Activated naive CD4-positive, alpha-beta T cell treated with anti-CD3 and anti-CD28 coated beads, Interleukin-2, amount 10 ng/mL, durations not matched to agents 7 days and 5 days (primary cell): ENCODE measurements at regions not wholly inside any gene's neighbourhood (a gene's known extent, or its start where the extent isn't known, plus 50 kb on each side); places are given as distances from the start of the nearest gene placed in this dataset.

ENCODE experiments used
- CTCF ChIA-PET: fragments of 350-600 bp; sonication (Branson Sonifier 250); formaldehyde crosslinking; loops from one replicate; lab custom pipeline; 2021; ENCODE audit warnings: antibody characterized with exemption; lab: Charles Lee
- DNase-seq: peaks from one replicate; pipeline ENCODE4 v3.0.0-alpha.2; 2020
- H3K27ac Mint-ChIP-seq: one replicate; pipeline ENCODE4 v1.8.0; 2021; ENCODE audit warnings: mild to moderate bottlenecking, moderate library complexity, mixed read lengths
- H3K27me3 Mint-ChIP-seq: one replicate; pipeline ENCODE4 v1.8.0; 2021; ENCODE audit warnings: mild to moderate bottlenecking, mixed read lengths
- H3K36me3 Mint-ChIP-seq: one replicate; pipeline ENCODE4 v1.8.0; 2021; ENCODE audit warnings: mixed read lengths
- H3K4me1 Mint-ChIP-seq: one replicate; pipeline ENCODE4 v1.8.0; 2021; ENCODE audit warnings: mixed read lengths
- H3K4me3 Mint-ChIP-seq: one replicate; pipeline ENCODE4 v1.8.0; 2021; ENCODE audit warnings: mild to moderate bottlenecking, moderate library complexity, mixed read lengths
- H3K9me3 Mint-ChIP-seq: one replicate; pipeline ENCODE4 v1.8.0; 2021; ENCODE audit warnings: mixed read lengths

GRCh38 chr20:22866812-22867341 is 168.2 kb upstream of the SSTR4 start:
- CTCF ChIA-PET: no interaction called here
- H3K27ac Mint-ChIP-seq: no peak overlapping the region

DNA sequence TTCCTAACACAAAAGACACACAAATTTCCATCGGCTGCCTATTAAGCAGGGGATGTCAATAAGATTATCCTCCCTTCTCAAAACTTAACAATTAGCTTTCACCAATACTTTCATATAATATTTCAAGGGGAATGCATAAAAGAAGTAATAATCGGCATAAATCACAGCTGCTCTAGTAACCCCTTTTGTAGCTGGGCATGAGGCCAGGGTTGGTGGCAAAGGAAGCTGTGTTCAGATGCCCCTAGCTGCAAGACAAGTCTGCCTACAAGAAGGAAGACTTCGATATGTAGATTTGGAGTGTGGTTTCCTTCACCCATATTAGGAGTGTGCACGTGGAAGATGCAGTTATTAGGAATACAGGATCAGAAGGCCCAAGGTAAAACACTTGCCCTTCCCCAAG is 156.9 kb upstream of the SSTR4 start:
- no peaks in the 10 kb centered on the region for H3K27me3 Mint-ChIP-seq
- H3K9me3 Mint-ChIP-seq: no peaks in the 10 kb centered on the region
- no peak overlapping the region for H3K27ac Mint-ChIP-seq
- no peaks in the 10 kb centered on the region for H3K36me3 Mint-ChIP-seq
- H3K4me1 Mint-ChIP-seq: no peaks in the 10 kb centered on the region
- DNase-seq: no peak
- CTCF ChIA-PET: no interaction called here
- no peak overlapping the region for H3K4me3 Mint-ChIP-seq

More at GRCh38 chr20:22866812-22867341, 168.2 kb upstream of the SSTR4 start:
- Mint-ChIP-seq H3K4me3 (no peak overlapping the region), H3K4me1 (no peaks in the 10 kb centered on the region), H3K36me3 (no peaks in the 10 kb centered on the region), H3K27me3 (no peaks in the 10 kb centered on the region), H3K9me3 (no peaks in the 10 kb centered on the region)
- DNase-seq: no peak

GRCh38 chr20:22880277-22880676 is 154.8 kb upstream of the SSTR4 start:
- DNase-seq: no peak
- H3K36me3 Mint-ChIP-seq: no peaks in the 10 kb centered on the region
- no peaks in the 10 kb centered on the region for H3K4me1 Mint-ChIP-seq
- no peaks in the 10 kb centered on the region for H3K27me3 Mint-ChIP-seq
- H3K4me3 Mint-ChIP-seq: no peak overlapping the region
- H3K27ac Mint-ChIP-seq: no peak overlapping the region
- H3K9me3 Mint-ChIP-seq: no peaks in the 10 kb centered on the region
- CTCF ChIA-PET: no interaction called here

DNA sequence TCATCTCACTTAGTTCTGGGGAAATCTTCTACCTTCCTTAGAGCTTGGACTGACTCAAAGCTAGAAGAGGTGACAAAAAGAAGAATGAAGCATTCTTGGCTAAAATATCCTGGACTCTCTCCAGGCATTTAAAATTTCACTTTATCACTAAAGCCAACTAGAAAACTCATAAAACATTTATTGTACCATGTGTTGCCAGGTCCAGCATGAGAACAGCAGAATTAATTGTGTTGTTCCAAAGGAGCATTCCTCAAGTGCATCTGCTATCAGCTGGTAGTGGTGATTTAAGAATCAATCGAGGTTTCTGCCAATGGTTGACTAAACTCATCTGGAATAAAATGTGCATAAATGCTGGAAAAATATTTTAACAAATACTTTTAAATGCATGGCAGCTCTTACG is 147.3 kb upstream of the SSTR4 start:
- CTCF ChIA-PET: no interaction called here
- no peak overlapping the region for H3K27ac Mint-ChIP-seq
- H3K36me3 Mint-ChIP-seq: no peaks in the 10 kb centered on the region
- no peak overlapping the region for H3K4me3 Mint-ChIP-seq
- no peaks in the 10 kb centered on the region for H3K27me3 Mint-ChIP-seq
- peaks cover 5% of the 10 kb centered on the region for H3K9me3 Mint-ChIP-seq
- no peaks in the 10 kb centered on the region for H3K4me1 Mint-ChIP-seq
- no peak for DNase-seq

DNA sequence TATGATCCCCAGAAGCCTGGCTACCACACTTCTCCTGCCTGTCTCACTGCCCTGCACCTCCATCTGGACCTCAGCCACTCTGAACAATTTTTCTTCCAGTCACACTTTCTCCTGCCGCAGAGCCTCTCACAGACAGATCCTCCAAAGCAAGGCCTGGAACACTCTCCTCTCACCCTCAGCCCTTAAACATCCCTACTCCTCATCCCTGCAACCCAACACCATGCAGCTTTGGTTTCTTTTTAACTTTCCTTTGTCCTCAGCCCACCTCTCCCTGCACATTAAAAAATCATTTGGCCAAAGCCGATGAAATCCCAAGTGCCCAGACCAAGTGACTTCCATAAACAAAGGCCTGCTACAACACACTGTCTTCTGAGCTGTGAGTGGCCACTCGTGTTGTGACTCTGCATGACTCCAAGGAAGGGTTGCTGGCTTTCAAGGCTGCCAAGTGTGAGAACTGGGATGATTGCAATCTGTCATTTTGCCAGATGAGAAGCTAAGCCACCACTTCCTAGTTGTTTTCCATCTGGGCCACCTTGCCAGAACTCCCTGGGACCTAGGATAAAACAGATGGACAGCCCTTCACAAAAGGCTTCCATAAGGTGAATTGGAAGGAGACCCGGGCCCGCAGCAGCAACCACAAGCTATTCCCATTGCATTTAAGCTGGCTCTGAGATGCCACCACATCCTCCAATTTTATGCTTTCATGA is 144.4 kb upstream of the SSTR4 start:
- CTCF ChIA-PET: no interaction called here
- H3K4me3 Mint-ChIP-seq: no peak overlapping the region
- DNase-seq: no peak
- H3K27me3 Mint-ChIP-seq: no peaks in the 10 kb centered on the region
- no peak overlapping the region for H3K27ac Mint-ChIP-seq
- H3K4me1 Mint-ChIP-seq: no peaks in the 10 kb centered on the region
- H3K9me3 Mint-ChIP-seq: peaks cover 5% of the 10 kb centered on the region
- H3K36me3 Mint-ChIP-seq: no peaks in the 10 kb centered on the region

GRCh38 chr20:22901164-22901563 is 133.9 kb upstream of the SSTR4 start:
- CTCF ChIA-PET: no interaction called here
- no peaks in the 10 kb centered on the region for H3K36me3 Mint-ChIP-seq
- H3K9me3 Mint-ChIP-seq: peaks cover 18% of the 10 kb centered on the region
- H3K4me1 Mint-ChIP-seq: no peaks in the 10 kb centered on the region
- H3K27ac Mint-ChIP-seq: no peak overlapping the region
- DNase-seq: no peak
- H3K4me3 Mint-ChIP-seq: no peak overlapping the region
- no peaks in the 10 kb centered on the region for H3K27me3 Mint-ChIP-seq

GRCh38 chr20:22901921-22902320 is 133.2 kb upstream of the SSTR4 start:
- Mint-ChIP-seq H3K4me3 (no peak overlapping the region), H3K4me1 (no peaks in the 10 kb centered on the region), H3K27ac (no peak overlapping the region), H3K27me3 (no peaks in the 10 kb centered on the region), H3K36me3 (no peaks in the 10 kb centered on the region), H3K9me3 (peaks cover 16% of the 10 kb centered on the region)
- no peak for DNase-seq
- CTCF ChIA-PET: no interaction called here

- Mint-ChIP-seq H3K4me3 (no peak overlapping the region), H3K36me3 (no peaks in the 10 kb centered on the region), H3K9me3 (peaks cover 13% of the 10 kb centered on the region), H3K27me3 (no peaks in the 10 kb centered on the region), H3K27ac (no peak overlapping the region), H3K4me1 (no peaks in the 10 kb centered on the region)
- CTCF ChIA-PET: no interaction called here
- DNase-seq: no peak
Observed at GRCh38 chr20:22904386-22904785, 130.7 kb upstream of the SSTR4 start.

DNA sequence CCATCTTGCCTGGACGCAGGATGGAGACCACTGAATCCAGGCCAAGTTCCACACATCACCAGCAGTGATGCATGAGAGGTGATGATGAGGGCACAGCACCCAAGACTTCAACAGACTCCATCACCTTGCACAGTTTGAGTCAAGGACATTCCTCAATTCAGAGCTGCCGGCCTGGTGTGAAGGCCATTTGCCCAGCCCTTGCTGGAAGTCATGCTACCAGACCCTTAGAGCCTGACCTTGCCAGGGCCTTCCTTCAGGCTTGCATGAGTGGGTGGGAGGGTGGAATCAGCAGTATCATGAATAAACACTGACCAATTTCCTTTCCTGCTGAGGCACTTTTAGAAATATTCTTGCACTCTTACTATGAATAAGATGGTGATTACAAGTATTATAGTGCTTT is 130.2 kb upstream of the SSTR4 start:
- H3K27ac Mint-ChIP-seq: no peak overlapping the region
- H3K36me3 Mint-ChIP-seq: no peaks in the 10 kb centered on the region
- H3K4me1 Mint-ChIP-seq: no peaks in the 10 kb centered on the region
- no peak overlapping the region for H3K4me3 Mint-ChIP-seq
- H3K9me3 Mint-ChIP-seq: peaks cover 13% of the 10 kb centered on the region
- DNase-seq: no peak
- CTCF ChIA-PET: no interaction called here
- H3K27me3 Mint-ChIP-seq: no peaks in the 10 kb centered on the region

DNA sequence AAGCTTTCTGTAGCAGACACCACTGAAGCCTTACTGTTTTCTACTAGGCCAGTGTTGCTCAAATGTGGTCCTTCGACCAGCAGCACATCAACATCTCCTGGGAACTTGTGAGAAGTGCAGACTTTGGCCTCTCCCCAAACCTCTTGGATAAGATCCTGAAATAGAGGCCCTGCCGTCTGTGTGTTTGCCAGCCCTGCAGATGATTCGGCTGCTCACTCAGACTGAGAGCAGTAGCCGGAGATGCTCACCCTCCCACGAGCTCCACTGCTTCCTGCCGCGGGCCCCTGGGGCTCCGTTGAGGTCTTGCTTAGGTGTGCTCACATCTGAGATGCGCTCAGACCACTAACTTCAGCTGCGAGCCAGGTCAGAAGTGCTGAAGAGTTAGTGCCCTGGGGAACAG is 129.5 kb upstream of the SSTR4 start:
- Mint-ChIP-seq H3K4me3 (no peak overlapping the region), H3K27ac (no peak overlapping the region), H3K9me3 (peaks cover 12% of the 10 kb centered on the region), H3K27me3 (no peaks in the 10 kb centered on the region), H3K36me3 (no peaks in the 10 kb centered on the region), H3K4me1 (no peaks in the 10 kb centered on the region)
- CTCF ChIA-PET: no interaction called here
- DNase-seq: no peak

DNA sequence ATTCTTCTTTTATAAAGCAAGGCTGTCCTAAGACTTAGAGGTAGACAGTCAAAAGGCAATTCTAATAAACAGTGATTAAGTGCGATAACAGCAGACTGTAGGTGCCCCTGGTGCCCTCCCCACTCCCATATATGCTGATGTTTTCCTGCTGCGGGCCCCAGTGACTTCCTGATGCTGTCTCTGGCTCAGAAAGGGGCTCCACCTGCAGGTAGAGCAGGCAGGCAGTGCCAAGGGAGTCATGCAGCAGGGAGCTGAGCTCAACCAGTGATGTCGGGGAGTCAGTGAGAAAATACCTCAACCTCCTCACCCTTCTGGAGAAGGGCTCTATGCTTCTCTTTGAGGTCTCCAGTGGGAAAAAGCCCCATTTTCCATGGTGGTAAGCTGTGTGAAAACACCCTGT is 126.7 kb upstream of the SSTR4 start:
- no peaks in the 10 kb centered on the region for H3K4me1 Mint-ChIP-seq
- CTCF ChIA-PET: no interaction called here
- no peaks in the 10 kb centered on the region for H3K36me3 Mint-ChIP-seq
- no peak for DNase-seq
- H3K9me3 Mint-ChIP-seq: no peaks in the 10 kb centered on the region
- H3K4me3 Mint-ChIP-seq: no peak overlapping the region
- H3K27me3 Mint-ChIP-seq: no peaks in the 10 kb centered on the region
- no peak overlapping the region for H3K27ac Mint-ChIP-seq

DNA sequence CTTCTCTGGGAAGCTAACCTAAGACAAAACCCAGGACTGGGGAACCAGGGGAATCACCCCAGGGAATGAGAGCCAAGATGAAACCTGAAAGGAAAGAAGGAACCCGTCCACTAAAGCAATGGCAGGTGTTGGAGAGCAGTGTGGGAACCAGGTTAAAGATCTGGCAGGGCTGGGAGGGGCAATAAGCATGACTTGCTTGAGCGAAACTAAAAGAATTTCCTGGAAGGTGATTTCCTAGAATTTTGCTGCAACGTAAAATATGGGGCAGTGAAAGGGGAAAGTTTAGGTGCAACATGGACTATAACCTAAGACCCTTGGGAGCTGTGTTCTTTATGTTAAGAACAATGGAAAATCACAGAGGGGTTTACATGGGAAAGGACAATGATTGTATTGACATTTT is 126.2 kb upstream of the SSTR4 start:
- Mint-ChIP-seq H3K4me1 (no peaks in the 10 kb centered on the region), H3K4me3 (no peak overlapping the region), H3K27ac (no peak overlapping the region), H3K36me3 (no peaks in the 10 kb centered on the region), H3K27me3 (no peaks in the 10 kb centered on the region), H3K9me3 (peaks cover 1% of the 10 kb centered on the region)
- no peak for DNase-seq
- CTCF ChIA-PET: no interaction called here

DNA sequence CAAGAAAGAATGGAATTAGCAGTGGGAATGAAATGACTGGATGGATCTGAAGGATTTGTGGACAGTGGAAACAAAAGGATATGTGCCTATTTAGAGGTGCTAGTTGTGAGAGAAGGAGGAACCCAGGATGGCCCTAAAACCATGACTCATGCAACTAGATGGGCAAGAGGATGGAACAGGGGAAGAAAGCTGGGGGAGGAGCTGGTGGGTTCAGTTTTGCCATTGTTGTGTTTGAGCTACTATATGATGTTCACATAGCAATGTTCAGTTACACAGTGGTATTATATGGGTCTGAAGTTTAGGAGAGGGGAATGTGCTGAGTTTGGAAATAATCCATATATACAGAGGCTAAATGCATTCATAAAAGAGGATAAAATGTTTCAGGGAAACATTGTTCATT is 125.7 kb upstream of the SSTR4 start:
- Mint-ChIP-seq H3K9me3 (peaks cover 1% of the 10 kb centered on the region), H3K36me3 (no peaks in the 10 kb centered on the region), H3K27me3 (no peaks in the 10 kb centered on the region), H3K27ac (no peak overlapping the region), H3K4me3 (no peak overlapping the region), H3K4me1 (no peaks in the 10 kb centered on the region)
- DNase-seq: no peak
- CTCF ChIA-PET: no interaction called here

DNA sequence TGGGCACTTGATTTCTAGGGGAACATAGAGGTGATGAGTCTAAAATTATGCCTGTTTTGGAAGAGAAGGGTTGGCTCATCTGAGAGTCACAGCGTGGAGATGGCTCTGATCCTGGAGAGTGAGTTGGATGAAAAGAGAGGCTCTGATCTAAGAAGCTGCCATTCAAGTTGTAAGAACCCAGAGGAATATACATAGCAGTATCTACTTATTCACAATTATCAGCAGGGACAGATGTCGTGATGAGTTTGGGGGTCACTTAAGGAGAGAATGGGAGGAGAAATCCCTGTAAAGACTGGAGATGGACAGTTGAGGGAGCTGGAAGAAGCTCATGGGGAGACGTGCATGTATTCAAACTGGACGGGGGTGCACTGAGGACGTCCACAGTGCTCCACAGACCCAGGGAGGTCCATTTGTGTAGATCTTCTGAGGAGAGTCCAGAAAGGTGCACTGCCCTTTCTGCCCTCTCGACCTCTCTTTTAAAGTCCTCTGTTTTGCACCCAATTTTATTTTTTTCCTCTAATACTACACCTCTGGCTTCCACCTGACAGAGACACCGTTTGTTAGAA is 124.7 kb upstream of the SSTR4 start:
- Mint-ChIP-seq H3K9me3 (peaks cover 1% of the 10 kb centered on the region), H3K27ac (no peak overlapping the region), H3K36me3 (no peaks in the 10 kb centered on the region), H3K4me1 (no peaks in the 10 kb centered on the region), H3K27me3 (no peaks in the 10 kb centered on the region), H3K4me3 (no peak overlapping the region)
- CTCF ChIA-PET: no interaction called here
- DNase-seq: no peak

DNA sequence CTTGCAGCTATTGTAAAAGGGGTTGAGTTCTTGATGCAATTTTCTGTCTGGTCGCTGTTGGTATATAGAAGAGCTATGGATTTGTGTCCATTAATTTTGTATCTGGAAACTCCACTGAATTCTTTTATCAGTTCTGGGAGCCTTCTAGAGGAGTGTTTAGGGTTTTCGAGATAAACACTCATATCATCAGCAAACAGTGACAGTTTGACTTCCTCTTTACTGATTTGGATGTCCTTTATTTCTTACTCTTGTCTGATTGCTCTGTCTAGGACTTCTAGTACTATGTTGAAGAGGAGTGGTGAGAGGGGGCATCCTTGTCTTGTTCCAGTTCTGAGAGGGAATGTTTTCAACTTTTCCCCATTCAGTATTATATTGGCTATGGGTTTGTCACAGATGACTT is 120.8 kb upstream of the SSTR4 start:
- CTCF ChIA-PET: no interaction called here
- Mint-ChIP-seq H3K36me3 (no peaks in the 10 kb centered on the region), H3K9me3 (peaks cover 1% of the 10 kb centered on the region), H3K27ac (no peak overlapping the region), H3K27me3 (no peaks in the 10 kb centered on the region), H3K4me3 (no peak overlapping the region), H3K4me1 (no peaks in the 10 kb centered on the region)
- DNase-seq: no peak
